ENCODE measurements at regions not wholly inside any gene's neighbourhood (a gene's known extent, or its start where the extent isn't known, plus 50 kb on each side); places are given as distances from the start of the nearest gene placed in this dataset.

DNA sequence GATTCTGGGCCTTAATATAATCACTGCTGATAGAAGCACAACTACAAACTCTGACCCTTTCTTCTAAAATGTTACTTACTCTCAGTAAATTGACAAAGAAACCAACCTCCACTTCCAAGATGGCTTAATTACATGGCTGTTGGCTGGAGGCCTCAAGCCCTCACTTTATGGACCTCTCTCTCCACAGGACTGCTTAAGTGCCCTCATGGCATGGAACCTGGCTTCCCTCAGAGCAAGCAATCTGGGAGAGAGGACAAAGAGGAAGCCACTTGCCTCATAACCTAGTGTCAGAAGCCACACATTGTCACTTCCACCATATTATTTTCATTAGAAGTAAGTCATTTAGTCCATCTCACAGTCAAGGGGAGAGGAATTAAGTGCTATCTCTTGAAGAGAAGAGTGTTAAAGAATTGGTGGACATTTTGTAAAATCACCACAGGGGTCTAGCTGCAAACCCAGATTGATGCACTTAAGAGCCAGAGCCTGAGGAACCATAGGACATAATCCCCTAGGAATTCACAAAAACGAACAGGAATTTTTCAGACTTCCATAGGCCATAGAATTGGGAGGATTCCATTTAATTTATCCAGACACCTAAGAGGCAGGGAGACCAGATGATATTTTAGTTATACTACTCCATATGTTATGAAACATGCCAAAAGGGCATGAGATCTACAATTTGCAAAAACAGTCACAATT is 97.5 kb upstream of the TNFSF4 start (continued):
- TF ChIP-seq PURB (CRISPR knock-in tag; IDR thresholded peaks at IDR 0.05; ENCODE audit: low read depth) = no peak
- TF ChIP-seq, protein P1, sequence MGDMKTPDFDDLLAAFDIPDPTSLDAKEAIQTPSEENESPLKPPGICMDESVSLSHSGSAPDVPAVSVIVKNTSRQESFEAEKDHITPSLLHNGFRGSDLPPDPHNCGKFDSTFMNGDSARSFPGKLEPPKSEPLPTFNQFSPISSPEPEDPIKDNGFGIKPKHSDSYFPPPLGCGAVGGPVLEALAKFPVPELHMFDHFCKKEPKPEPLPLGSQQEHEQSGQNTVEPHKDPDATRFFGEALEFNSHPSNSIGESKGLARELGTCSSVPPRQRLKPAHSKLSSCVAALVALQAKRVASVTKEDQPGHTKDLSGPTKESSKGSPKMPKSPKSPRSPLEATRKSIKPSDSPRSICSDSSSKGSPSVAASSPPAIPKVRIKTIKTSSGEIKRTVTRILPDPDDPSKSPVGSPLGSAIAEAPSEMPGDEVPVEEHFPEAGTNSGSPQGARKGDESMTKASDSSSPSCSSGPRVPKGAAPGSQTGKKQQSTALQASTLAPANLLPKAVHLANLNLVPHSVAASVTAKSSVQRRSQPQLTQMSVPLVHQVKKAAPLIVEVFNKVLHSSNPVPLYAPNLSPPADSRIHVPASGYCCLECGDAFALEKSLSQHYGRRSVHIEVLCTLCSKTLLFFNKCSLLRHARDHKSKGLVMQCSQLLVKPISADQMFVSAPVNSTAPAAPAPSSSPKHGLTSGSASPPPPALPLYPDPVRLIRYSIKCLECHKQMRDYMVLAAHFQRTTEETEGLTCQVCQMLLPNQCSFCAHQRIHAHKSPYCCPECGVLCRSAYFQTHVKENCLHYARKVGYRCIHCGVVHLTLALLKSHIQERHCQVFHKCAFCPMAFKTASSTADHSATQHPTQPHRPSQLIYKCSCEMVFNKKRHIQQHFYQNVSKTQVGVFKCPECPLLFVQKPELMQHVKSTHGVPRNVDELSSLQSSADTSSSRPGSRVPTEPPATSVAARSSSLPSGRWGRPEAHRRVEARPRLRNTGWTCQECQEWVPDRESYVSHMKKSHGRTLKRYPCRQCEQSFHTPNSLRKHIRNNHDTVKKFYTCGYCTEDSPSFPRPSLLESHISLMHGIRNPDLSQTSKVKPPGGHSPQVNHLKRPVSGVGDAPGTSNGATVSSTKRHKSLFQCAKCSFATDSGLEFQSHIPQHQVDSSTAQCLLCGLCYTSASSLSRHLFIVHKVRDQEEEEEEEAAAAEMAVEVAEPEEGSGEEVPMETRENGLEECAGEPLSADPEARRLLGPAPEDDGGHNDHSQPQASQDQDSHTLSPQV (IDR thresholded peaks at IDR 0.05) = 0 out of 2 replicates have a peak, but pooled peaks have one; percentile 13
- no peak for TF ChIP-seq CREB1 (IDR thresholded peaks at IDR 0.05)
- no peak for TF ChIP-seq CREB1 (CRISPR knock-in tag; IDR thresholded peaks at IDR 0.05)
- TF ChIP-seq BMI1 (IDR thresholded peaks at IDR 0.05; ENCODE audit: low read length) = no peak
- no peak for TF ChIP-seq ZNF3 (CRISPR knock-in tag; IDR thresholded peaks at IDR 0.05)

- H3K36me3 ChIP-seq (ENCODE audit: control insufficient read depth, insufficient read depth, low read length) = no peaks in the 10 kb centered on the region
- no peak overlapping the region for H3K4me3 ChIP-seq
- H4K20me1 ChIP-seq (replicated peaks; ENCODE audit: control insufficient read depth, insufficient read depth, low read length) = no peaks in the 10 kb centered on the region
- no peak for ATAC-seq
- no peak overlapping the region for H2AFZ ChIP-seq (ENCODE audit: low read depth, low read length)
- no peak overlapping the region for H3K27ac ChIP-seq (ENCODE audit: extremely low read depth, low read depth, low read length)
- intact Hi-C loops (cut with micrococcal nuclease) (no loop called here), in situ Hi-C loops (cut with MboI) (no loop called here)
- no peaks in the 10 kb centered on the region for H3K9me1 ChIP-seq (ENCODE audit: control insufficient read depth, insufficient read depth, low read length)
- H3K9me3 ChIP-seq (replicated peaks; ENCODE audit: control insufficient read depth, insufficient read depth, low read depth, low read length) = no peaks in the 10 kb centered on the region
- no peaks in the 10 kb centered on the region for H3K79me2 ChIP-seq (ENCODE audit: control insufficient read depth, insufficient read depth, low read length)
- no peak for FAIRE-seq
- H3K4me1 ChIP-seq (replicated peaks in 1 of 2; ENCODE audit: control insufficient read depth in 2 of 2, insufficient read depth in 2 of 2, low read length in 2 of 2) = peaks cover 0 to 15% of the 10 kb centered on the region in 2 experiments; a peak in 3 of 5 replicates
- WGBS (ENCODE audit: insufficient coverage, low coverage, missing lambda C conversion rate) = 4% methylated on average over 1 of the region's 1 CpG
- H3K9ac ChIP-seq (ENCODE audit: insufficient read depth in 1 of 2, low read depth in 2 of 2, low read length in 2 of 2) = no peak overlapping the region
- DNase-seq (ENCODE audit: extremely low read depth in 1 of 4, low spot score in 3 of 4) = no peak
- no peaks in the 10 kb centered on the region for H3K27me3 ChIP-seq (ENCODE audit: control insufficient read depth in 2 of 2, insufficient read depth in 2 of 2, low read length in 2 of 2)
- ChIA-PET CTCF (ENCODE audit: low intra/inter-chr PET ratio) (no interaction called here), POLR2A (no interaction called here)
- no peak overlapping the region for H3K4me2 ChIP-seq (ENCODE audit: insufficient read depth, low read length)
- no TSS peak for BruUV-seq (replicated peaks)
- TF ChIP-seq ETV6 (IDR thresholded peaks at IDR 0.05; ENCODE audit: borderline replicate concordance in 1 of 2, low read depth in 2 of 2, low read length in 1 of 2) = no peak
- no peak for TF ChIP-seq ETV6 (CRISPR knock-in tag; IDR thresholded peaks at IDR 0.05; ENCODE audit: borderline replicate concordance)
- TF ChIP-seq HDGF (IDR thresholded peaks at IDR 0.05) = no peak
- TF ChIP-seq, protein P2, sequence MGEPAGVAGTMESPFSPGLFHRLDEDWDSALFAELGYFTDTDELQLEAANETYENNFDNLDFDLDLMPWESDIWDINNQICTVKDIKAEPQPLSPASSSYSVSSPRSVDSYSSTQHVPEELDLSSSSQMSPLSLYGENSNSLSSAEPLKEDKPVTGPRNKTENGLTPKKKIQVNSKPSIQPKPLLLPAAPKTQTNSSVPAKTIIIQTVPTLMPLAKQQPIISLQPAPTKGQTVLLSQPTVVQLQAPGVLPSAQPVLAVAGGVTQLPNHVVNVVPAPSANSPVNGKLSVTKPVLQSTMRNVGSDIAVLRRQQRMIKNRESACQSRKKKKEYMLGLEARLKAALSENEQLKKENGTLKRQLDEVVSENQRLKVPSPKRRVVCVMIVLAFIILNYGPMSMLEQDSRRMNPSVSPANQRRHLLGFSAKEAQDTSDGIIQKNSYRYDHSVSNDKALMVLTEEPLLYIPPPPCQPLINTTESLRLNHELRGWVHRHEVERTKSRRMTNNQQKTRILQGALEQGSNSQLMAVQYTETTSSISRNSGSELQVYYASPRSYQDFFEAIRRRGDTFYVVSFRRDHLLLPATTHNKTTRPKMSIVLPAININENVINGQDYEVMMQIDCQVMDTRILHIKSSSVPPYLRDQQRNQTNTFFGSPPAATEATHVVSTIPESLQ (CRISPR knock-in tag; IDR thresholded peaks at IDR 0.05) = no peak
- no peak for TF ChIP-seq NCOR1 (IDR thresholded peaks at IDR 0.05)
- TF ChIP-seq HIVEP1 (CRISPR knock-in tag; IDR thresholded peaks at IDR 0.05) = no peak
- TF ChIP-seq FOSL1 (tag; conservative IDR thresholded peaks at IDR 0.05) = no peak
- peak; percentile 45 for TF ChIP-seq C11orf30 (IDR thresholded peaks at IDR 0.05; ENCODE audit: low read depth)
- TF ChIP-seq ZNF316 (IDR thresholded peaks at IDR 0.05) = peak; percentile 56
- TF ChIP-seq YY1 (IDR thresholded peaks at IDR 0.05; ENCODE audit: borderline replicate concordance in 1 of 3, control insufficient read depth in 1 of 3, extremely low read depth in 1 of 3, insufficient read depth in 3 of 3, insufficient read length in 1 of 3, insufficient replicate concordance in 2 of 3, low read depth in 1 of 3, low read length in 2 of 3) = no peak
- no peak for TF ChIP-seq ZNF174 (CRISPR knock-in tag; IDR thresholded peaks at IDR 0.05)
These were observed 100.7 kb upstream of the TNFSF4 start for GRCh38 chr1:173307845-173308244.
